Neural progenitor cell (in vitro differentiated cells): ENCODE measurements at regions not wholly inside any gene's neighbourhood (a gene's known extent, or its start where the extent isn't known, plus 50 kb on each side); places are given as distances from the start of the nearest gene placed in this dataset.

Experiments used
- DNase-seq: peaks from one replicate; pipeline ENCODE4 v3.0.0-alpha.2; 2016; ENCODE audit warnings: low spot score
- H2AFZ ChIP-seq: fragments of 200-600 bp; sonication (generic); replicated peaks from 2 replicates; pipeline ENCODE4 v1.6.1; 2016; ENCODE audit warnings: antibody characterized with exemption
- H3F3A ChIP-seq: fragments of 200-600 bp; sonication (generic); 2 replicates; pipeline ENCODE4 v1.6.1; 2016; ENCODE audit warnings: antibody characterized with exemption, low read depth
- H3K27ac ChIP-seq: fragments of 200-600 bp; sonication (generic); 2 replicates; pipeline ENCODE4 v1.5.1; 2016; ENCODE audit warnings: mild to moderate bottlenecking
- H3K27me3 ChIP-seq: fragments of 200-600 bp; sonication (generic); 2 replicates; pipeline ENCODE4 v1.6.1; 2016; ENCODE audit warnings: mild to moderate bottlenecking, moderate library complexity
- H3K36me3 ChIP-seq: fragments of 200-600 bp; sonication (generic); 2 replicates; pipeline ENCODE4 v1.5.1; 2016
- H3K4me1 ChIP-seq: fragments of 200-600 bp; sonication (generic); 2 replicates; pipeline ENCODE4 v1.6.1; 2016; ENCODE audit warnings: mixed run types
- H3K4me2 ChIP-seq: fragments of 200-600 bp; sonication (generic); 2 replicates; pipeline ENCODE4 v1.6.1; 2016
- H3K4me3 ChIP-seq: fragments of 200-600 bp; sonication (generic); 2 replicates; pipeline ENCODE4 v1.5.1; 2016
- H3K79me2 ChIP-seq: fragments of 200-600 bp; sonication (generic); 2 replicates; pipeline ENCODE4 v1.6.1; 2016; ENCODE audit warnings: low read depth
- H3K9ac ChIP-seq: fragments of 200-600 bp; sonication (generic); 2 replicates; pipeline ENCODE4 v1.6.1; 2016
- H3K9me3 ChIP-seq: fragments of 200-600 bp; sonication (generic); 2 replicates; pipeline ENCODE4 v1.5.1; 2016; ENCODE audit warnings: low read depth
- H4K20me1 ChIP-seq: fragments of 200-600 bp; sonication (generic); 2 replicates; pipeline ENCODE4 v1.6.1; 2016; ENCODE audit warnings: low read depth
- H3K27ac Mint-ChIP-seq: 3 replicates; pipeline ENCODE4 v1.8.0; 2021; ENCODE audit warnings: mixed read lengths
- H3K27me3 Mint-ChIP-seq: 2 replicates; pipeline ENCODE4 v1.8.0; 2022; ENCODE audit warnings: low read depth, mild to moderate bottlenecking, inconsistent platforms, moderate library complexity, mixed read lengths; ENCODE audit not compliant: insufficient read depth
- H3K36me3 Mint-ChIP-seq: 3 replicates; pipeline ENCODE4 v1.8.0; 2021; ENCODE audit warnings: mixed read lengths
- H3K4me1 Mint-ChIP-seq: 3 replicates; pipeline ENCODE4 v1.8.0; 2021; ENCODE audit warnings: mixed read lengths
- H3K4me3 Mint-ChIP-seq: 3 replicates; pipeline ENCODE4 v1.8.0; 2021; ENCODE audit warnings: mild to moderate bottlenecking, moderate library complexity, mixed read lengths
- H3K9me3 Mint-ChIP-seq: 3 replicates; pipeline ENCODE4 v1.8.0; 2020; ENCODE audit warnings: mixed read lengths
- EZH2 ChIP-seq: fragments of 200-600 bp; sonication (generic); IDR thresholded peaks from 2 replicates; pipeline ENCODE4 v1.6.1; 2017; ENCODE audit warnings: antibody characterized with exemption, mild to moderate bottlenecking, moderate library complexity
- EZH2phosphoT487 ChIP-seq: fragments of 200-600 bp; sonication (generic); IDR thresholded peaks from 2 replicates; pipeline ENCODE4 v1.6.1; 2017; ENCODE audit warnings: antibody characterized with exemption
- TF ChIP-seq, protein P1 (sequence below): fragments of 200-600 bp; sonication (generic); IDR thresholded peaks from 2 replicates; pipeline ENCODE4 v1.5.1; 2017; ENCODE audit warnings: antibody characterized with exemption, mild to moderate bottlenecking

DNA sequence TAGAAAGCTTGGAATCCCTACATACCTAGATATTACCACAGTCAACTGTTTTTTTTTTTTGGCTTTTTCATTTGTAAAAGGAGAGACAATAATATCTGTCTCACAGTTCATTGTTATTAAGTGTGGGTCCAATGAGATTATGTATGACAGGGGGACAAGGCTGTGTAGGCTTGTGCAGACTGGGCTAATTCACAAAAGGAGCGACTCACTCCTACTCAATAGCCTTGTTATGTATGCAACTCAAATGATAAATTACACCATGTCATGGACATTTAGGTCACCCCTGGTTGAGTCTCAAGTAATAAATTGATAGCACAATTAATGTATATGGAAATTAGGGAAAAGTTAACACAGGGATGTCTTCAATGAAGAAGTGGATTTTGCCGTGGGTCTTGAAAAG lies 208.2 kb upstream of the MAP3K7 start:
- Mint-ChIP-seq H3K27me3 (peaks cover 3% of the 10 kb centered on the region), H3K9me3 (no peaks in the 10 kb centered on the region), H3K36me3 (no peaks in the 10 kb centered on the region), H3K27ac (no peak overlapping the region), H3K4me3 (no peak overlapping the region), H3K4me1 (no peaks in the 10 kb centered on the region)
- H3K36me3 ChIP-seq: no peaks in the 10 kb centered on the region
- no peaks in the 10 kb centered on the region for H4K20me1 ChIP-seq
- DNase-seq: no peak
- H3K27me3 ChIP-seq: no peaks in the 10 kb centered on the region
- no peaks in the 10 kb centered on the region for H3K4me1 ChIP-seq
- H3K9me3 ChIP-seq: no peaks in the 10 kb centered on the region
- no peaks in the 10 kb centered on the region for H3F3A ChIP-seq
- no peak overlapping the region for H3K27ac ChIP-seq
- TF ChIP-seq, protein P1, sequence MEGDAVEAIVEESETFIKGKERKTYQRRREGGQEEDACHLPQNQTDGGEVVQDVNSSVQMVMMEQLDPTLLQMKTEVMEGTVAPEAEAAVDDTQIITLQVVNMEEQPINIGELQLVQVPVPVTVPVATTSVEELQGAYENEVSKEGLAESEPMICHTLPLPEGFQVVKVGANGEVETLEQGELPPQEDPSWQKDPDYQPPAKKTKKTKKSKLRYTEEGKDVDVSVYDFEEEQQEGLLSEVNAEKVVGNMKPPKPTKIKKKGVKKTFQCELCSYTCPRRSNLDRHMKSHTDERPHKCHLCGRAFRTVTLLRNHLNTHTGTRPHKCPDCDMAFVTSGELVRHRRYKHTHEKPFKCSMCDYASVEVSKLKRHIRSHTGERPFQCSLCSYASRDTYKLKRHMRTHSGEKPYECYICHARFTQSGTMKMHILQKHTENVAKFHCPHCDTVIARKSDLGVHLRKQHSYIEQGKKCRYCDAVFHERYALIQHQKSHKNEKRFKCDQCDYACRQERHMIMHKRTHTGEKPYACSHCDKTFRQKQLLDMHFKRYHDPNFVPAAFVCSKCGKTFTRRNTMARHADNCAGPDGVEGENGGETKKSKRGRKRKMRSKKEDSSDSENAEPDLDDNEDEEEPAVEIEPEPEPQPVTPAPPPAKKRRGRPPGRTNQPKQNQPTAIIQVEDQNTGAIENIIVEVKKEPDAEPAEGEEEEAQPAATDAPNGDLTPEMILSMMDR: no peak
- no peak for TF ChIP-seq EZH2
- TF ChIP-seq EZH2phosphoT487: no peak
- no peaks in the 10 kb centered on the region for H3K79me2 ChIP-seq
- no peak overlapping the region for H3K4me2 ChIP-seq
- no peak overlapping the region for H3K9ac ChIP-seq
- no peak overlapping the region for H2AFZ ChIP-seq
- H3K4me3 ChIP-seq: no peak overlapping the region

DNA sequence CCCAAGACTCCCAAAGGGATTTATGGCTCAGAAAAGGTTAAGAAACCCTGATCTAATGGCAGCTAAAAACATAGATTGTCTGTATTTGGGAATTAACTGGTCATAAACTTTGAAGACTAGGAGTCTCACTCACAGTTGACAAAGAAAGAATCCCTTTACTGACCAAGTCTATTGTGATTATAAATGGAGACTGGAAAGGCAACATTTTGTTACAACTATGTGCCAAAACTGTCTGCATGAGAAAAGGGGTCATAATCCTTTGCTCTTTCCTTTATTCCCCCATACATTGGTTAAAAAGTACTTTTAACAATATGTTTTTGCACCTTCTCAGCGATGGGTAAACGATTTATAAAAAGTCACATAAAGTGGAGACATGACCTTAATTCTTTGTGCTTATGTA lies 206.9 kb upstream of the MAP3K7 start:
- Histone ChIP-seq H3K36me3 (no peaks in the 10 kb centered on the region), H3K27ac (no peak overlapping the region), H3F3A (no peaks in the 10 kb centered on the region), H3K79me2 (no peaks in the 10 kb centered on the region), H3K4me1 (no peaks in the 10 kb centered on the region), H2AFZ (peak overlapping the region; percentile 58), H4K20me1 (no peaks in the 10 kb centered on the region), H3K9me3 (no peaks in the 10 kb centered on the region), H3K4me3 (no peak overlapping the region), H3K4me2 (no peak overlapping the region), H3K27me3 (no peaks in the 10 kb centered on the region), H3K9ac (no peak overlapping the region)
- Mint-ChIP-seq H3K9me3 (no peaks in the 10 kb centered on the region), H3K27me3 (peaks cover under 1% of the 10 kb centered on the region), H3K36me3 (no peaks in the 10 kb centered on the region), H3K27ac (no peak overlapping the region), H3K4me1 (no peaks in the 10 kb centered on the region), H3K4me3 (no peak overlapping the region)
- TF ChIP-seq, protein P1: no peak
- TF ChIP-seq EZH2 (no peak), EZH2phosphoT487 (no peak)
- DNase-seq: no peak

DNA sequence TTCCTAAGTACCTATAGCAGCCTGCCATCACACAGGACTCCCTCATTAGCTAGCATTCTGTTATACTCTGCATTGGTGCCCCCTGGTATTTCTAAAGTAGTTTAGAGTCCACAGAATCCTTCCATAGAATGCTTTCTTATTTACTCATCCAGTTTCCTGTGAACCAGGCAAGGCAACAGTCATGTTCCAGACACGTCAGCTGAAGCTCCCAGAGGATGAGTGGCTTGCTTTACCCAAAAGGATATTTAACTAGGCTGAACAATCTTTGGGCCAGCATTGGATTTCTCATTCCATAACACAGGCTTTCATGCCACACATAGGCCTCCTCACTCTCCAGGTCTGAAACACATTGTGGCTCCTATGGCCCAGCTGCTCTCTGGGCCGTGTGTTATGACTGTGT lies 203.8 kb upstream of the MAP3K7 start:
- Histone ChIP-seq H3K9ac (no peak overlapping the region), H3K4me1 (peaks cover 8% of the 10 kb centered on the region), H3K79me2 (no peaks in the 10 kb centered on the region), H2AFZ (peak overlapping the region; percentile 64), H3K27ac (no peak overlapping the region), H3K27me3 (no peaks in the 10 kb centered on the region), H3K4me3 (no peak overlapping the region), H3K36me3 (no peaks in the 10 kb centered on the region), H3F3A (no peaks in the 10 kb centered on the region), H4K20me1 (no peaks in the 10 kb centered on the region), H3K4me2 (no peak overlapping the region), H3K9me3 (no peaks in the 10 kb centered on the region)
- Mint-ChIP-seq H3K4me1 (peaks cover 15% of the 10 kb centered on the region), H3K9me3 (no peaks in the 10 kb centered on the region), H3K27ac (no peak overlapping the region), H3K36me3 (no peaks in the 10 kb centered on the region), H3K27me3 (peaks cover 2% of the 10 kb centered on the region), H3K4me3 (no peak overlapping the region)
- TF ChIP-seq EZH2phosphoT487 (no peak), EZH2 (no peak)
- TF ChIP-seq, protein P1: no peak
- DNase-seq: no peak
